8988T (cell line): ENCODE measurements at regions not wholly inside any gene's neighbourhood (a gene's known extent, or its start where the extent isn't known, plus 50 kb on each side); places are given as distances from the start of the nearest gene placed in this dataset.

Experiments used
- DNase-seq: peaks from one replicate; pipeline ENCODE4 v3.0.0; 2011

DNA sequence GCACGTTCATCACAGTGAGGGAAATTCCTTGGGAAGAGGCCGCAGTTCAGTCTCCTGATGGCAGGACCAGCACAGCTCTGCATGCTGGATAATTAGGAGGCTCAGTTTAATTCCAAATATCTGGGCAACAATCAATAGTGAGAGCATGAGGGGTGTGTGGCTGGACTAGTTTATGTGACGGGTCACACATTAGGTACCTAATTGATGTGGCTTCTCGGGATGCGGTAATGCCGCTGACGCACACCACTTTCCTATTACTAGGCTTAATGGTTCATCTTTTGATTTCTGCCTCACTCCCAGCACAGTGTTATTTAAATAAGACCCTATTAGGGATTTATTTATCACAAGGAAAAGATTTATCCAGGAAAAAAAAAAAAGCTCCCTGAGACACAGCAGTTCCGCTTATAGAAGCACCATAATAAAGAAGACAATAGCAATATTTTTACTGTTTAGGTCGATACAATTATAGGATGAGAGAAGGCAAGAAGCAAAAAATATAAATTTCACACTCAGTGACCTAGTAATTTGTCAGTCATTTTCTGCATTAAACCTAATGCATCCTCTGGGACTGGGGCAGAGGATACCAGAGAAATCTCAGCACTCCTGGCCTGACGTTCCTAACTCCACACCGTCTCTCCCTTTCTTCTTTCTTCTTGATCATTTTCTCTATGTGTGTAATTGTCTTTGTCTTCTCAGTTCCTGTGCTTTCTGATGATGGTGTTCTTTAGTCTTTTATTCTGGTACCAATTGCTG lies 264.7 kb upstream of the SLC14A2 start:
- DNase-seq: no peak

- no peak for DNase-seq
Measured at GRCh38 chr18:45352874-45353273, 262.4 kb upstream of the SLC14A2 start.

- no peak for DNase-seq
Measured at GRCh38 chr18:45353530-45353929, 261.7 kb upstream of the SLC14A2 start.

- DNase-seq: no peak
Measured at GRCh38 chr18:45355944-45356520, 259.2 kb upstream of the SLC14A2 start.

DNA sequence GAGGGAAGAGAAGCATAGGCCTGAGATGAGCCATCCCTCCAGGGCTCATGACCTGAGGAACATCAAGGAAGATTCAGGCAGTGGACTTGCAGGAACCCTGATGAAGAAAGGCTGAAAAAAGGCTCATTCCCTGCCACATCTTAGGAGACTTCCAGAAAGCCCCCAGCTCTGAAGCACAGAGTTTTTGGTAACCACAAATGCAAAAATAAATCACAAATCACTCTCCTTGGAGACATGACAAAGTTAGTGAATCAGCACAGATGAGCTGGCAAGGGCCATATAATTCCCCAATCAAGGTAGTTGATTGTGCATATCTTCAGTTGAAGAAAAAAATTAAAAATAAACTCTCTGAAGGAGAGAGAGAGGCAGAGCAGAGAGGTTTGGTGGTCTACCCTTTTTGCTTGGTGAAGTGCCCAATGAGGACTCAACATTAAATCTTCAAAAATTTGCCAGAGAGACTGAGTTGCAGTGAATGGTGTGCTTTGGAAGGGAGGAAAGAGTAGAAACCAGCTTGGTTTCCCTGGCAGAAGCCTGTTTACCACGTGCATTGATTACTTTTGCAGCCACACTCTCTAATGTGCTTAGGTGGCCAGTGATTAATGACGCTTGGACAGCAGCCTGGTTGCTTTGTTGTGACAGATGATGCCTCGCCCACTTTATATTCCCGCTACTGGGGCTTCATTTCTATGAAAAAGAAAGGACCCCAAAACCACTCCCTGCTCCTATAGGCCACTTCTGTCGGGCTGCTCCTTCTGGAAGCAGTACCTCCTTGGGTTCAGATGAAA lies 257.4 kb upstream of the SLC14A2 start:
- no peak for DNase-seq

GRCh38 chr18:45359275-45360009 lies 255.8 kb upstream of the SLC14A2 start:
- no peak for DNase-seq

DNA sequence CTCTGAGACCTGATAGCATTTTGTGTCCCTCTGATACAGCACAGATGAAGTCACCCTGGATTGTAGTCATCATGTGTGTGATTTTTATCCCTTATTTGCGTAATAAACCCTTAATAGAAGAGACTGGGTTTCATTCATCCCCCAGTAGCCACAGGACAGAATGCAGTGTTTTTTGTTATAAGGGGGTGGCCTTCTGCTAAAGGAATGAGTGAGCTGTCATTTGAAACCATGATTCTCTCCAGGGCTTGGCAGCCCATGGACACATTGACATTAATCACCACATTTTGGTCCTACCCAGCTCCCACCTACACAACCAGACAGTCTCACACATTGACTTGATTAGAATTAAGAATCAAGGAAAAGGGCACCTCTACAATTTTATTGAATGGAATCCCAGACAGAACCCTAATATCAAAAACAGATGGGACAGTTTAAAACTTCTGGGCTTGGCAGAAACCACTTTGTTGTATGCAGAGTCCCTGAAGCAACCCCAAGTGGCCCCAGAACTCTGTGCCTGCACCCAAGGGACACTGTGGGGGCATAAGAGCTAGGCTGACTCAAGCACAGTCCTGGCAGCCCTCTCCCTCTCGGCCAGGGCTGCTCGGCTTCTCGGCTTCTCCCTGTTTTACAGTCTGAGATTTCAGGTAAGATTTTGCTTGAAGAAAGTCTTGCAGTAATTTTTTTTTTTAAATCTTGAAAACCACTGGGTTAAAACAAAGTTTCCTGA lies 254.0 kb upstream of the SLC14A2 start:
- DNase-seq: no peak

DNA sequence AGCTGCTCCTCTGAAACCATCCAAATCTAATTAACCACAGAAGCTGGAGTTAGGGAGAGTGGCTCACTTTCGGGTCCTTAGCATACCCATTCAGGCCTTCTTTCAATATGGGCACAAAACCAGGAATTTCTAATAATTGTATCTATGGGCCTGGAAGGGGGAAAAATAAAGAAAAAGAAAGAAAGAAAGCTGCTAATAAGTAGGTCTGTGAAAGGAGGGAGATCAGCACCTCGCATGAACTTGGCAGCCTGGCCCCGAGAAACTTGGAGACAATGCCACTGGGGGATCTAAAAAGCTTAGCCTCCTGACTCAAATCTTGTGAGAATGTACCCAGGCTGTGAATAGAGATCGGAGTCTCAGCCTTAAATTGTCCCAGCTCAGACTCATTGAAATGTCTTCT lies 252.1 kb upstream of the SLC14A2 start:
- DNase-seq: no peak

GRCh38 chr18:45365835-45366234 lies 249.4 kb upstream of the SLC14A2 start:
- no peak for DNase-seq

- DNase-seq: no peak
Measured at GRCh38 chr18:45370255-45371010, 244.8 kb upstream of the SLC14A2 start.

DNA sequence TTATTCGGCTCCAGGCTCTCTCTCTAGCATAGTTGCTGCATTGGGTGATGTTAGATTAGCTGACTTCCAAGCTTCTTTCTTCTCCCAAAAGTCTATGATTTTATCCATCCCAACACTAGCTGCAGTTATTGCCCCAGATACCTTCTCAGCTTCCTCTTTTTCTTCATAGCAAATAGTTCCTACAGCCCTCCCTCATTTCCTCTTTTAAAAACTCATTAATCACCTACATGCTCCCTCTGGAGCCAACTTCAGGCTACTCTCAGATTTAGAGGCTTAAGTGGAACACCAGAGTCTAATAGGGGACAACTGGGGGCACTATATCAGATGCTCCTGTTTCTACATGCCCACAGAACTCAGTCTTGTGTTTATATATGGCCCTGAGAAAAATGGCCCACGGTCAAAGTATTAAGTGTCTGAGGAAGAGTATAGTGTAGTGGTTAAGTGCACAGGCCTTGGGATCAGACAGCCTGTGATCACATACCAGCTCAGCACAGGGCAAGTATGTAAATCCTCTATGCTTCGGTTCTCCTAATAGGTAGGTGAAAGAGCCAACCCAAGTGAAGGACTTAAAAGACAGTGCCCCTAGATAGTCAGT lies 241.9 kb upstream of the SLC14A2 start:
- no peak for DNase-seq

DNA sequence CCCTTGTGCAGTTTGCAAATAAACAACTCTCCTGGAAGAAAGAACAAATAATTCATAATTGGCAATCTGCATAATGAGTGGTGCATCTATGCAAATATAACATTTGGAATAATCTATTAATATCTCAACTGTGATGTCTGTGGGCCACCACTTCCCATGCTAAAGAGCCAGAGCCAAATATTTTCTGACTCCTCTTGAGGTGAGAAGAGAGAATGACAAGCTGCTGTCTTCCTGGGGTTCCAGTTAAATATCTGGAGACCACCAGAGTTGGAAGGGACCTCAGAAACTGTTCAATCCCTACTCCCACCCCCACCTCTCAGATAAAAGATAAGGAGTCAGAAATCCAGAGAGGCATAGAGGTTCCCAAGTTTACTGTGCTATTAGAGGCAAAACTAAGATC lies 241.0 kb upstream of the SLC14A2 start:
- DNase-seq: no peak

- DNase-seq: no peak
Measured at GRCh38 chr18:45374878-45375630, 240.2 kb upstream of the SLC14A2 start.

GRCh38 chr18:45376193-45376592 lies 239.1 kb upstream of the SLC14A2 start:
- DNase-seq: no peak

- no peak for DNase-seq
Measured at GRCh38 chr18:45378308-45378707, 237.0 kb upstream of the SLC14A2 start.

DNA sequence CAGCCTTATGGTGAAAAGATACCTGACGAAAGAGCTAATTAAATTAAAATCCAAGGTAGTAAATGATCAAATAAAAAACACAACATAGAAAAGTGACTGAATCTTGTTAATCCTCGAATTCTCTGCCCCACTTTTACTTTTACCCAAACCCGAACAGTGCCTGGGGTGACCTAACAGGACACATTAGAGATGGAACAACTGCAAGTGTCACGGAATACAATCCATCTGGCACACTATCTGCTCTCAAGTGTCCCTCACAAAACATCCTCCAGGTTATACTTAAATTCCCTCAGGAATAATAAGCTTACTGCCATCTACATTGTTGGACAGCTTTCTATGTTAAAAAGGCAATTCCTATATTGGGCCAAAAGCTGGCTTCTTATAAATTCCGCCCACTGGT lies 236.3 kb upstream of the SLC14A2 start:
- no peak for DNase-seq

DNA sequence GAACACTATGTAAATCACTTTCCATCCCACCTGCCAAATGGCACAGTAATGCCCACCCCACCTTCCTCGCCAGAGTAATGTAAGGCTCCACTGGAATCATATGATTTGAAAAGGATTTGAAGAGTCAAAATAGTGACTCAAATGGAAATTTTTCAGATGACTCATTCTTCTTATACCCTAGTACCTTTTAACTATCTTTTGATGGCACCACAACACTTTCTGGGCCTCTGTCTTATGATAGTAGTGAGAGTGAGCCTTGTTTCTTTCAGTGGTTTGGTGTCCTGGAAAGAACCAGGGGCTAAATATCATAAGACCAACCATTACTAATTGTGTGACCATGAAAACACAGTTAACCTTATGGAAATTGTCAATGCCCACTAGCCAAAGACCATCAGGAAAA lies 235.4 kb upstream of the SLC14A2 start:
- DNase-seq: no peak

DNA sequence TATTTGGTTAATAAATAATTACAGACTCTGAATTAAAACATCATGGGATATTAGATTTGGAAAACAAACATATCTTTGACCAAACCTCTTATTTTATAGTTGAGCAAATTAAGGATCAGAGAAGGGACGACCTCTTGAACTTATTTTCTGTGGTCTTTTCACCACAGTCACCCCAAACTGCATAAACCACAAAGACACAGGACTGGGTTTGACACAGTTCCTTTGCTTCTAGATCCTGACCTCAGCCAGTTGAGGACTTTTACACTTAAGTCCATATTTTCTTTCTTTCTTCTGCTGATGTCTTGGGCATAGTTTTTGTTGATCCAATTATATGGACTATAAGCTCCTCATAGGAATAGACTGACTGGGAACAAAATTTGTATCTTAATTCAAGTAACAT lies 234.0 kb upstream of the SLC14A2 start:
- no peak for DNase-seq

GRCh38 chr18:45383228-45383627 lies 232.0 kb upstream of the SLC14A2 start:
- no peak for DNase-seq

GRCh38 chr18:45384137-45384961 lies 230.9 kb upstream of the SLC14A2 start:
- DNase-seq: peak; percentile 22
